ENCODE measurements at regions not wholly inside any gene's neighbourhood (a gene's known extent, or its start where the extent isn't known, plus 50 kb on each side); places are given as distances from the start of the nearest gene placed in this dataset.

GRCh38 chr9:14405176-14405706, 91.3 kb upstream of the NFIB start:
- no peaks in the 10 kb centered on the region for H3K9me3 ChIP-seq
- DNase-seq, result no peak
- TF ChIP-seq, protein P1, sequence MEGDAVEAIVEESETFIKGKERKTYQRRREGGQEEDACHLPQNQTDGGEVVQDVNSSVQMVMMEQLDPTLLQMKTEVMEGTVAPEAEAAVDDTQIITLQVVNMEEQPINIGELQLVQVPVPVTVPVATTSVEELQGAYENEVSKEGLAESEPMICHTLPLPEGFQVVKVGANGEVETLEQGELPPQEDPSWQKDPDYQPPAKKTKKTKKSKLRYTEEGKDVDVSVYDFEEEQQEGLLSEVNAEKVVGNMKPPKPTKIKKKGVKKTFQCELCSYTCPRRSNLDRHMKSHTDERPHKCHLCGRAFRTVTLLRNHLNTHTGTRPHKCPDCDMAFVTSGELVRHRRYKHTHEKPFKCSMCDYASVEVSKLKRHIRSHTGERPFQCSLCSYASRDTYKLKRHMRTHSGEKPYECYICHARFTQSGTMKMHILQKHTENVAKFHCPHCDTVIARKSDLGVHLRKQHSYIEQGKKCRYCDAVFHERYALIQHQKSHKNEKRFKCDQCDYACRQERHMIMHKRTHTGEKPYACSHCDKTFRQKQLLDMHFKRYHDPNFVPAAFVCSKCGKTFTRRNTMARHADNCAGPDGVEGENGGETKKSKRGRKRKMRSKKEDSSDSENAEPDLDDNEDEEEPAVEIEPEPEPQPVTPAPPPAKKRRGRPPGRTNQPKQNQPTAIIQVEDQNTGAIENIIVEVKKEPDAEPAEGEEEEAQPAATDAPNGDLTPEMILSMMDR (IDR thresholded peaks at IDR 0.05; ENCODE audit: low read depth, low read length), result no peak
- no peaks in the 10 kb centered on the region for H3K27me3 ChIP-seq
- H3K36me3 ChIP-seq, result no peaks in the 10 kb centered on the region
- no peak overlapping the region for H3K4me3 ChIP-seq (ENCODE audit: low read depth, low read length)
- H3K4me1 ChIP-seq, result no peaks in the 10 kb centered on the region; the same call in 1 of the 2 replicates

DNA sequence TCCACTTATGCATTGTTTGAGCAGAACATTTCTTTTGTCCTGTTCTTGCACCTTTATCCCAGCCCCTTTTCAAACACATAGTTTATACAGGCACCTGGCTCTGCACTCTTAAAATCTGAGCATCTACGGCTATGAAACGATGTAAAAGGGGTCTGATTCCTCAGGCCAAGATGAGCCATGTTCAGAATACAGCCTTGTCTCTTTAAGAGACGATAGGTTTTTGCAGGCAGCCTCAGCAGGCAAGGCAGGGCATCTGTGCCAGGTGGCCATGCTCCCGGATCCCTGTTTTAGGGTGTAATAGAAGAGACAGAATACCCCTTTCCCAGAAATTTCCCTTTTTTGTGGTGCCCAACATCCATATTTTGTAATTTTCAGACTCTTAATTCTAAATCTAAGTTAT, 89.1 kb upstream of the NFIB start:
- no peaks in the 10 kb centered on the region for H3K9me3 ChIP-seq
- TF ChIP-seq, protein P1 (IDR thresholded peaks at IDR 0.05; ENCODE audit: low read depth, low read length), result no peak
- no peak for DNase-seq
- H3K4me1 ChIP-seq, result no peaks in the 10 kb centered on the region; the same call in 1 of the 2 replicates
- no peak overlapping the region for H3K4me3 ChIP-seq (ENCODE audit: low read depth, low read length)
- H3K36me3 ChIP-seq, result no peaks in the 10 kb centered on the region
- no peaks in the 10 kb centered on the region for H3K27me3 ChIP-seq

GRCh38 chr9:14402583-14402982, 88.6 kb upstream of the NFIB start:
- H3K27me3 ChIP-seq, result no peaks in the 10 kb centered on the region
- H3K4me1 ChIP-seq, result no peaks in the 10 kb centered on the region; the same call in 1 of the 2 replicates
- TF ChIP-seq, protein P1 (IDR thresholded peaks at IDR 0.05; ENCODE audit: low read depth, low read length), result no peak
- no peak for DNase-seq
- H3K9me3 ChIP-seq, result no peaks in the 10 kb centered on the region
- no peak overlapping the region for H3K4me3 ChIP-seq (ENCODE audit: low read depth, low read length)
- no peaks in the 10 kb centered on the region for H3K36me3 ChIP-seq

- H3K36me3 ChIP-seq, result no peaks in the 10 kb centered on the region
These were observed 88.0 kb upstream of the NFIB start for GRCh38 chr9:14401911-14402310.

GRCh38 chr9:14400658-14400995, 86.7 kb upstream of the NFIB start:
- H3K27me3 ChIP-seq, result no peaks in the 10 kb centered on the region
- DNase-seq, result peak; percentile 50

More at GRCh38 chr9:14401911-14402310, 88.0 kb upstream of the NFIB start:
- no peak for DNase-seq
- Histone ChIP-seq H3K27me3 (no peaks in the 10 kb centered on the region), H3K4me3 (ENCODE audit: low read depth, low read length) (no peak overlapping the region), H3K9me3 (no peaks in the 10 kb centered on the region), H3K4me1 (no peaks in the 10 kb centered on the region; the same call in 1 of the 2 replicates)
- TF ChIP-seq, protein P1 (IDR thresholded peaks at IDR 0.05; ENCODE audit: low read depth, low read length), result no peak

More at GRCh38 chr9:14400658-14400995, 86.7 kb upstream of the NFIB start:
- H3K4me1 ChIP-seq, result no peaks in the 10 kb centered on the region; the same call in 1 of the 2 replicates
- no peaks in the 10 kb centered on the region for H3K36me3 ChIP-seq
- TF ChIP-seq, protein P1 (IDR thresholded peaks at IDR 0.05; ENCODE audit: low read depth, low read length), result peak; percentile 69
- no peak overlapping the region for H3K4me3 ChIP-seq (ENCODE audit: low read depth, low read length)
- H3K9me3 ChIP-seq, result no peaks in the 10 kb centered on the region

Measured in BE2C (cell line).